Retinal pigment epithelial cell (primary cell): ENCODE measurements at regions not wholly inside any gene's neighbourhood (a gene's known extent, or its start where the extent isn't known, plus 50 kb on each side); places are given as distances from the start of the nearest gene placed in this dataset.

ENCODE experiments used
- DNase-seq: peaks from one replicate; pipeline ENCODE4 v3.0.0-alpha.2; 2010; ENCODE audit warnings: low read depth
- H3K4me3 ChIP-seq: 2 replicates; pipeline ENCODE4 v1.5.1; 2011; ENCODE audit warnings: mild to moderate bottlenecking, low read length, control low read depth, moderate library complexity
- TF ChIP-seq, protein P1 (sequence below): conservative IDR thresholded peaks from 2 replicates; pipeline ENCODE4 v1.5.1; 2011; ENCODE audit warnings: low read depth, low read length, control low read depth, inconsistent platforms

DNA sequence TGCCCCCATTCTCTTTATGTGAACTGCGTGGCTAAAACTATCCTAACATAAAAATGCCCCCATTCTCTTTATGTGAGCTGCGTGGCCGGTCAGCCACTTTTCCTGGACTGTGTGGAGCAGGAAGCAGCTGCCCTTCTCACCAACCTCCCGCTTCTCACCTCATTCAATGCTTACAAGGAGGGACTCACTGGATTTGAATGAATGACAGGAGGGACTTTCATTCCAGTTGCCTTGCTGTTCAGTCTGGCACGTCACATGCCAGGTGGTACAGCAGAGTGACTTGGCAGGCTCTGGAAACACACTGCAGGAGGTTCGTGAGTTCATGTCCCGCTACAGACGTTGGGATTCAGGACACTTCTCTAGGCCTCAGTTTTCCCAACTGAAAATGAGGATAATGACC is 60.2 kb upstream of the NFIL3 start:
- no peak overlapping the region for H3K4me3 ChIP-seq
- TF ChIP-seq, protein P1, sequence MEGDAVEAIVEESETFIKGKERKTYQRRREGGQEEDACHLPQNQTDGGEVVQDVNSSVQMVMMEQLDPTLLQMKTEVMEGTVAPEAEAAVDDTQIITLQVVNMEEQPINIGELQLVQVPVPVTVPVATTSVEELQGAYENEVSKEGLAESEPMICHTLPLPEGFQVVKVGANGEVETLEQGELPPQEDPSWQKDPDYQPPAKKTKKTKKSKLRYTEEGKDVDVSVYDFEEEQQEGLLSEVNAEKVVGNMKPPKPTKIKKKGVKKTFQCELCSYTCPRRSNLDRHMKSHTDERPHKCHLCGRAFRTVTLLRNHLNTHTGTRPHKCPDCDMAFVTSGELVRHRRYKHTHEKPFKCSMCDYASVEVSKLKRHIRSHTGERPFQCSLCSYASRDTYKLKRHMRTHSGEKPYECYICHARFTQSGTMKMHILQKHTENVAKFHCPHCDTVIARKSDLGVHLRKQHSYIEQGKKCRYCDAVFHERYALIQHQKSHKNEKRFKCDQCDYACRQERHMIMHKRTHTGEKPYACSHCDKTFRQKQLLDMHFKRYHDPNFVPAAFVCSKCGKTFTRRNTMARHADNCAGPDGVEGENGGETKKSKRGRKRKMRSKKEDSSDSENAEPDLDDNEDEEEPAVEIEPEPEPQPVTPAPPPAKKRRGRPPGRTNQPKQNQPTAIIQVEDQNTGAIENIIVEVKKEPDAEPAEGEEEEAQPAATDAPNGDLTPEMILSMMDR = no peak
- DNase-seq = no peak

DNA sequence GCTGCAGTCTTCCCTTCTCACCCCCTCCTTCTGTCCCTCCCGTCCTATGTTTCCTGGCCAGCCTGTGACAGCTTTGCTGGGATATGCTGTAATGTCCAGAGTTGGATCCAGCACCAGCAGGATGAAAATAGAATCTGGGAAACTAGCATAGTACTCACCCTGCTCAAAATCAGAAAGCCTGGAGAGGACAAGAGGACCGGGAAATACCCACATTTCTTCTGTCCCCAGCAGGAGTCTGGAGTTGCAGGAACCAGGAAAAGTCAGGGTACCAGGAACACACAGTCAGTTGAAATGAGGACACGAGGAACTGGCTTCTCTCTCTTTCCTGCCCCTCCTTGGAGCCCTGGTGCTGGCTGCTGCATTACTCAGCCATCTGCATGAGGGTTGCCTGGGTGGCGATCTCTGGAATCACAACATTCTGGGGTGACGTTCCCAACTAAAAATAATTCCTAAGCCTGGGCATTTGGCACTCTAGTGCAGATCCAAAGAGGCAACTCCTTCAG is 59.6 kb upstream of the NFIL3 start:
- TF ChIP-seq, protein P1 = no peak
- no peak for DNase-seq
- H3K4me3 ChIP-seq = no peak overlapping the region

DNA sequence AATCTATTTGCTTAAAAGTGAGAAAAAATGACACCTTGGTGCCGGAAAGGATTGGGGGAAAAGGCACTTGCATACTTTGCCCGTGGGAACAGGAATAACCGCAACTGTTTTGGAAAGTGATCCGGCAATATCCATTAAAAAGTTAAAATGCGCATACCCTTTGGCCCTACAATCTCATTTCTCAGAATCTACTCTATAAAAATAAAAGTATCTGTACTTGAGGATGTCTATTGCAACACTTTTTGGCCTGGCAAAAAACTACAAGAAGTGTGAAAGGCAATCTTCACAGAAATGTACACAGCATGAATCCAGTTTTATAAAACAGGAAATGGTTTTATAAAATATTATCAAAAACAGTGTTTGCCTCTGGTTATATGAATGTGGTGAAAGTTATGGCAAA is 58.3 kb upstream of the NFIL3 start:
- no peak for DNase-seq
- H3K4me3 ChIP-seq = no peak overlapping the region
- TF ChIP-seq, protein P1 = no peak

DNA sequence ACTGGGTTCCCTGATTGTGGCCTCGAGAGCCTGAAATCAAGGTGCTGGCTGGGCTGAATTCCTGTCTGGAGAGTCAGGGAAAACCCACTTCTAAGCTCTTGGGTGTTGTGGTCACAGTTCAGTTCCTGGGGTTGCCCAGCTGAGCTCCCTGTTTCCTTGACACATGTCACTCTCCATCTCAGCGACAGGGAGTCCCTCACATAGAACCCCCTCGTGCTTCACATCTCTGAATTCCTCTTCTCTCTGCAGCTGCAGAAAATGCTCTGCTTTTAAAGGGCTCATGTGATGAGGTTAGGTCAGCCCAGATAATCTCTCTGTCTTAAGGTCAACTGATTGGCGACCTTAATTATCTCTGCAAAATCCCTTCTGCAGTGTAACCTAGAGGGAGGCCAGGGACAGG is 53.5 kb upstream of the NFIL3 start:
- DNase-seq = no peak
- H3K4me3 ChIP-seq = no peak overlapping the region
- TF ChIP-seq, protein P1 = no peak

DNA sequence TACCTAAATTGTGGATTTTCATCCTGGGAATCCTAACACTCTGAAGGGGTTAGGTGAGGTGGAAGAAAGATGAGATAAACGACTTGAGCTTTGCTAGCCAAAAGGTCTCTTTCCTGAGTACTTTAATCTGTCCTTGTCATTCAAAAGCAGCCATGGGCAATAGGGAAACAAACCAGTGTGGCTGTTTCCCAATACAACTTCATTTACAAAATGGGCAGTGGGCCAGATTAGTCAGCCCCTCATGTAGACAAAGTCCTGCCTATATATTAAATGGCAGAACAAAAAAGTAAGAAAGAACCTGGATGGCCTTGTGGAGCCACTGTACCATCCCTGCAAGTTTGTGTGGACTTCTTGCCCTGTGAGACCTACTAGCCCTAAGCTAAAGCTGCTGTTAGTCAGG is 51.0 kb upstream of the NFIL3 start:
- no peak for DNase-seq
- TF ChIP-seq, protein P1 = no peak
- H3K4me3 ChIP-seq = no peak overlapping the region
